ENCODE measurements at regions not wholly inside any gene's neighbourhood (a gene's known extent, or its start where the extent isn't known, plus 50 kb on each side); places are given as distances from the start of the nearest gene placed in this dataset.
"Not testable (repeated sequence)": the region's sequence is repeated elsewhere in the genome, so short reads cannot be mapped to it uniquely, and the experiment has no call there.

DNA sequence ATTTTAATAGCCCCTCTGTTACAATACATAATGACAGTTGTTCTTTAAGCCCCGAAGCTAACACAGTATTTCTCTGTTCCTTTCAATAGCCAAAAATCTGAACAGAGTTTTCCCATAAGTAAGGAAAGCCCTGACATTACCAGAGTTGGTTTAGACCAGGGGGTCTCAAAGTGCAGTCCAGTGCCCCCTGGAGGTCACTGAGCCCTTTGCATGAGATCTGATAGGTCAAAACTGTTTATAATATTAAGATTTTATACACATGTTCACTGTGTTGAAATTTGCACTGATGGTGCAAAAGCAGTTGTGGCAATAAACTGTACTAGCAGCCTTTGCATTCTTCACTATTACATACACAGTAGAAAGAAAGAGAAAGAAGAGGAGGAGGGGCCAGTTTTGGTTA, 177.1 kb downstream of the SPANXN3 start:
- Histone ChIP-seq H3K4me1 (no peaks in the 10 kb centered on the region), H3K27me3 (no peaks in the 10 kb centered on the region), H3K4me3 (no peak overlapping the region), H3K9me3 (no peaks in the 10 kb centered on the region), H3K27ac (no peak overlapping the region), H3K36me3 (no peaks in the 10 kb centered on the region)
- 73 to 96% (median 88%) methylated on average over 1 of the region's 1 CpG for WGBS, 5 donors
- DNase-seq = no peak
- intact Hi-C loops (cut with DNase I; ENCODE audit: low total_unique reads) = no loop called here
- TF ChIP-seq, protein P1, sequence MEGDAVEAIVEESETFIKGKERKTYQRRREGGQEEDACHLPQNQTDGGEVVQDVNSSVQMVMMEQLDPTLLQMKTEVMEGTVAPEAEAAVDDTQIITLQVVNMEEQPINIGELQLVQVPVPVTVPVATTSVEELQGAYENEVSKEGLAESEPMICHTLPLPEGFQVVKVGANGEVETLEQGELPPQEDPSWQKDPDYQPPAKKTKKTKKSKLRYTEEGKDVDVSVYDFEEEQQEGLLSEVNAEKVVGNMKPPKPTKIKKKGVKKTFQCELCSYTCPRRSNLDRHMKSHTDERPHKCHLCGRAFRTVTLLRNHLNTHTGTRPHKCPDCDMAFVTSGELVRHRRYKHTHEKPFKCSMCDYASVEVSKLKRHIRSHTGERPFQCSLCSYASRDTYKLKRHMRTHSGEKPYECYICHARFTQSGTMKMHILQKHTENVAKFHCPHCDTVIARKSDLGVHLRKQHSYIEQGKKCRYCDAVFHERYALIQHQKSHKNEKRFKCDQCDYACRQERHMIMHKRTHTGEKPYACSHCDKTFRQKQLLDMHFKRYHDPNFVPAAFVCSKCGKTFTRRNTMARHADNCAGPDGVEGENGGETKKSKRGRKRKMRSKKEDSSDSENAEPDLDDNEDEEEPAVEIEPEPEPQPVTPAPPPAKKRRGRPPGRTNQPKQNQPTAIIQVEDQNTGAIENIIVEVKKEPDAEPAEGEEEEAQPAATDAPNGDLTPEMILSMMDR (IDR thresholded peaks at IDR 0.05) = no peak
- TF ChIP-seq POLR2A (IDR thresholded peaks at IDR 0.05) (no peak), POLR2AphosphoS5 (IDR thresholded peaks at IDR 0.05) (no peak), EP300 (IDR thresholded peaks at IDR 0.05) (no peak)

DNA sequence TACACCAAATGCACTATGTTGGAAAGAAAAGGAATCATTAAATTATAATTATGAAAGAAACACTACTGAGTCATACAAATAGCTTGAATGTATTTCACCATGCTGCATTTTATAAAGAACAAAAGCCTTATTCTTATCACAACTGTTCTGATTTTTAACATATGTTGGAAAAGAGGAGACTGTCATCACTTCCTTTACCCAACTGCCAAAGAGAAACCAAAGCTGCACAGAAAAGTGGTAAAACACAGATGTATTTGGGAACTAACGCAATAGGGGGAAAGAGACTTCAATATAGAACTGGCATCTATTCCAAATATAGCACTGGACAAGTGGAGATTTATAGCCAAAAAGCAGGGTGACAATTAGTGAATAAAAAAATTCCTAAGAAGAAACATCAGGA, 181.0 kb downstream of the SPANXN3 start:
- H3K4me3 ChIP-seq = no peak overlapping the region
- 62 to 85% (median 79%) methylated on average over 1 of the region's 1 CpG for WGBS, 5 donors
- H3K27me3 ChIP-seq = no peaks in the 10 kb centered on the region
- TF ChIP-seq EP300 (IDR thresholded peaks at IDR 0.05) (no peak), POLR2A (IDR thresholded peaks at IDR 0.05) (no peak), POLR2AphosphoS5 (IDR thresholded peaks at IDR 0.05) (no peak)
- TF ChIP-seq, protein P1 (IDR thresholded peaks at IDR 0.05) = no peak
- no peaks in the 10 kb centered on the region for H3K4me1 ChIP-seq
- H3K36me3 ChIP-seq = no peaks in the 10 kb centered on the region
- no peaks in the 10 kb centered on the region for H3K9me3 ChIP-seq
- intact Hi-C loops (cut with DNase I; ENCODE audit: low total_unique reads) = no loop called here
- DNase-seq = no peak
- no peak overlapping the region for H3K27ac ChIP-seq

DNA sequence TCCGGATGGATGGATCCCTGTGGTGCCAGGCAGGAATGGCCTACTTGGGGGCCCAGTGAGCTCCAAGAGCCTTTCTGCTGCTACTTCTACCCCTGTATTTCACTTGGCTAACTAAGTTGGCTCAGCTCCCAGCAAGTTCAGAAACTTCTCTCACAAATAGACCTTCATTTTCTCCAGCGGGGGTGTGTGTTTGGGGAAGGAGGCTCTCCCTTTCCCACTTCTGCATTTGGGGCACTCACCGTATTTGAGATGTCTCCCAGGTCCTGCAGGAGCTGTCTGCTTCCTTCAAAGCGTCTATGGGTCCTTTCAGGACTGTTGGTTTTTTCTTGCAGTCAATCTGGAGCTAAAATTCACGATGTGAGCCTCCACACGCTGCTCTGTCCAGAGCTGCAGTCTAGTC, 197.7 kb downstream of the SPANXN3 start:
- intact Hi-C loops (cut with DNase I; ENCODE audit: low total_unique reads) = no loop called here
- no peaks in the 10 kb centered on the region for H3K36me3 ChIP-seq
- no peaks in the 10 kb centered on the region for H3K27me3 ChIP-seq
- H3K4me1 ChIP-seq = no peaks in the 10 kb centered on the region
- no peaks in the 10 kb centered on the region for H3K9me3 ChIP-seq
- no peak overlapping the region for H3K27ac ChIP-seq
- H3K4me3 ChIP-seq = no peak overlapping the region
- WGBS, 5 donors = 61 to 84% (median 70%) methylated on average over 6 of the region's 6 CpGs
- TF ChIP-seq, protein P1 (IDR thresholded peaks at IDR 0.05) = no peak
- TF ChIP-seq POLR2AphosphoS5 (IDR thresholded peaks at IDR 0.05) (no peak), POLR2A (IDR thresholded peaks at IDR 0.05) (no peak), EP300 (IDR thresholded peaks at IDR 0.05) (no peak)
- DNase-seq = no peak

DNA sequence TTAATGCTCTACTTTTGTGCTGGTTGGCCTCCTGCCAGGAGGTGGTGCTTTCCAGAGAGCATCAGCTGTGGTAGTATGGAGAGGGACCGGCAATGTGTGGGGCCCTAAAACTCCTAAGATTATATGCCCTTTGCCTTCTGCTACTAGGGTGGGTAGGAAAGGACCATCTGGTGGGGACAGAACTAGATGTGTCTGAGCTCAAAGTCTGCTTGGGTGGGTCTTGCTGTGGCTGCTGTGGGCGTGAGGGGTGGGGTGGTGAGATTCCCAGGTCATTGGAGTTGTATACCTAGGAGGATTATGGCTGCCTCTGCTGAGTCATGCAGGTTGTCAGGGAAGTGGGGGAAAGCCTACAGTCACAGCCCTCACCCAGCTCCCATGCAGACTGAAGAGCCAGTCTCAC, 198.4 kb downstream of the SPANXN3 start:
- H3K27me3 ChIP-seq; H3K4me3 ChIP-seq; H3K9me3 ChIP-seq; H3K27ac ChIP-seq; H3K4me1 ChIP-seq; DNase-seq; H3K36me3 ChIP-seq; intact Hi-C loops (cut with DNase I; ENCODE audit: low total_unique reads): not testable (repeated sequence)
- 59 to 73% (median 70%) methylated on average over 1 to 2 of the region's 2 CpGs for WGBS, 5 donors

DNA sequence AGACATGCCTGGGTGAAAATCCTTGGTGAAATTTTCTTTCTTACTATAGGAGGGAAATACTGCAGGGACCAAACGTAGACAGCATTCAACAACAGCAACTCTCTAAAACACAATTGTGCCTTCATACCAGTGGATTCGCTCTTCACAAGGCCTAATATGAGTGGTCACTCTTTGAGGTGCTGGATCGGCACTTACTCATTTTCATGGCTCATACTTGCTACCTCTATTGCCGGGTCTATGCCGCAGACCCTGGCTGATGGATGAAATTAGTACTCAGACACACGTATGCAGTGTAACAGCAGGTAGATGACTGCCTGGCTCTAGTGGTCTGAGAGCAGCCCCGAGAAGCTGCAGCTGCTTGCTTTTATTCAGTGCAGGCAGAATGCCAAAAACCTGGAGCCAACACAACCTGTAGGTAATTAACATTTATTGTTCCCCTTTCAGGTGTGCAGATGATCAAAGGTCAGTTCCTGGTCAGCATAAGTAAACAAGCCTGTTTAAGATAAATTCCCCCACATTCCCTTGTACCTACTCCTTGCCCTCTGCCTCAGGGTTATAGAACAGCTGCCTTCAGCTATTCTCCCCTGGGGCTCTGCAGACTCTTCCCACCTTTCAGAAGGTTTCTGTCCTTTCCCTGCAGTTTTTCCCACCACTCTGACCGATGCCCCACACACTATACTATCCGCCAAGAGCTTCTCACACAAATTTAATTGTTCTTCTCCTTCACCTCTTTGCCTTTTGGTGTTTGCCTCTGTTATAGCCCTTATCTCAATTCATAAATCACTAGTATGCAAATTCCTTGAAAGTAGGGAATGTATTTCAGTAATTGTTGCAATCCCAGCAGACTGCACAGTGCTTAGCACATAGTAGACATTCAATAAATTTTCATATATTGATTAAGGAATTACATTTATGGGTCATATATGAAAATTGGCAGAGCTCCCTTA, 210.0 kb downstream of the SPANXN3 start:
- intact Hi-C loops (cut with DNase I; ENCODE audit: low total_unique reads) = no loop called here
- 37 to 65% (median 41%) methylated on average over 9 of the region's 9 CpGs for WGBS, 5 donors
- peak in 1 of 2 donors; percentile 62 for DNase-seq
- H3K27ac ChIP-seq = no peak overlapping the region
- TF ChIP-seq POLR2AphosphoS5 (IDR thresholded peaks at IDR 0.05) (no peak), EP300 (IDR thresholded peaks at IDR 0.05) (no peak), POLR2A (IDR thresholded peaks at IDR 0.05) (no peak)
- TF ChIP-seq, protein P1 (IDR thresholded peaks at IDR 0.05) = no peak
- no peaks in the 10 kb centered on the region for H3K9me3 ChIP-seq
- H3K27me3 ChIP-seq = no peaks in the 10 kb centered on the region
- no peaks in the 10 kb centered on the region for H3K36me3 ChIP-seq
- no peaks in the 10 kb centered on the region for H3K4me1 ChIP-seq
- no peak overlapping the region for H3K4me3 ChIP-seq

Measured in stomach (tissue), 8 donors.